ENCODE measurements at regions not wholly inside any gene's neighbourhood (a gene's known extent, or its start where the extent isn't known, plus 50 kb on each side); places are given as distances from the start of the nearest gene placed in this dataset.

- no peak for TF ChIP-seq CTCF (conservative IDR thresholded peaks at IDR 0.05; ENCODE audit: low read length)
- TF ChIP-seq EZH2phosphoT487 (IDR thresholded peaks at IDR 0.05; ENCODE audit: borderline replicate concordance), result no peak
These were observed 135.7 kb upstream of the SLC16A7 start for GRCh38 chr12:59459966-59460660.
